ENCODE measurements at regions not wholly inside any gene's neighbourhood (a gene's known extent, or its start where the extent isn't known, plus 50 kb on each side); places are given as distances from the start of the nearest gene placed in this dataset.

DNA sequence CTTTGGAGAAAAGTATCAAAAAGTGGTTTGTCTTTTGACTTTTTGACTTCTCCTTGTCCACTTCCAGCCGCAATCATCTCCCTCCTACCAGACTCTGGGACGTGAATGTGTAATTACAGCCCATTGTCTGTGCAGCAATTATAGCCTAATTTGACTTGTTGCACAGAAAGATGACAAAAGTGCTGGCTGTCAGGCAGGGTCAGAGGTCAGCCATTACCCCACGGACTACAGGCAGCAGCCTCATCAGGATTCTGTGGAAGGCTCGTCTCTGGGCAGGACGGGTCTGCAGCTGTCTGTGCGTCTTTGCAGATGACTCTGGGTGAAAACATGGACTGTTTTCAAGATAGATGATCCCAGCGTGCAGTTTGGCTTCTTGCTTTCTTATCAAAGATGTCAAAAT lies 102.2 kb upstream of the EDNRB start:
- Histone ChIP-seq H4K91ac (ENCODE audit: low read depth, low read length, poor library complexity) (no peak overlapping the region), H2BK12ac (ENCODE audit: low read length) (no peak overlapping the region), H3K4me3 (ENCODE audit: low read length in 2 of 2) (no peak overlapping the region), H3K27me3 (ENCODE audit: control insufficient read depth in 3 of 3, insufficient read depth in 3 of 3, low read depth in 1 of 3, low read length in 3 of 3) (peaks cover 0 to 47% (median 0%) of the 10 kb centered on the region in 3 experiments), H3K23ac (ENCODE audit: low read depth, low read length, poor library complexity) (no peak overlapping the region), H4K8ac (ENCODE audit: low read depth, low read length) (no peak overlapping the region), H3K4ac (ENCODE audit: low read length) (no peak overlapping the region), H2AK5ac (ENCODE audit: low read depth, low read length) (no peak overlapping the region), H2BK120ac (ENCODE audit: low read depth, low read length) (no peak overlapping the region), H3K4me1 (ENCODE audit: control insufficient read depth in 2 of 2, insufficient read depth in 1 of 2, low read depth in 1 of 2, low read length in 2 of 2) (peaks cover 2 to 12% of the 10 kb centered on the region in 2 donors), H2AFZ (ENCODE audit: low read length) (no peak overlapping the region), H2BK15ac (ENCODE audit: low read length) (no peak overlapping the region), H3K9me3 (replicated peaks in 1 of 2; ENCODE audit: control insufficient read depth in 2 of 2, insufficient read depth in 1 of 2, low read depth in 1 of 2, low read length in 2 of 2) (peaks cover 0 to 29% of the 10 kb centered on the region in 2 donors), H3K79me1 (ENCODE audit: low read depth, low read length) (no peaks in the 10 kb centered on the region), H3K36me3 (replicated peaks in 1 of 2; ENCODE audit: control insufficient read depth in 2 of 2, insufficient read depth in 2 of 2, low read length in 2 of 2) (no peaks in the 10 kb centered on the region), H3K27ac (replicated peaks; ENCODE audit: low read length) (no peak overlapping the region), H3K4me2 (ENCODE audit: insufficient read depth, low read length, poor library complexity, severe bottlenecking) (peak overlapping the region; percentile 13), H3K9ac (ENCODE audit: low read depth, low read length, poor library complexity) (no peak overlapping the region), H3K14ac (ENCODE audit: low read length) (no peak overlapping the region), H2BK5ac (ENCODE audit: low read length) (no peak overlapping the region), H3K18ac (ENCODE audit: low read length) (no peak overlapping the region)
- peak; percentile 80 for DNase-seq (ENCODE audit: low spot score)
- WGBS, 2 donors (ENCODE audit: extremely low coverage in 2 of 2, insufficient read length in 2 of 2, insufficient replicate concordance in 1 of 2) = no CpG with 5 or more reads among the region's 7 CpGs

DNA sequence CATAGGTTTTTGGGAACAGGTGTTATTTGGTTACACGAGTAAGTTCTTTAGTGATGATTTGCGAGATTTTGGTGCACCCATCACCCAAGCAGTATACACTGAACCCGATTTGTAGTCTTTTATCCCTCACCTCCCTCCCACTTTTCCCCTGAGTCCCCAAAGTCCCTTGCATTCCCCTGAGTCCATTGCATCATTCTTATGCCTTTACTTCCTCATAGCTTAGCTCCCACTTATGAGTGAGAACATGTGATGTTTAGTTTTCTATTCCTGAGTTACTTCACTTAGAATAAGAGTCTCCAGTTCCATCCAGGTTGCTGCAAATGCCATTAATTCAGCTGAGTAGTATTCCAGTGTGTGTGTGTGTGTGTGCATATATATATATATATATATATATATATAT lies 97.2 kb upstream of the EDNRB start:
- no peak overlapping the region for H3K14ac ChIP-seq (ENCODE audit: low read length)
- no peak overlapping the region for H3K4me3 ChIP-seq (ENCODE audit: low read length in 2 of 2)
- no CpG with 5 or more reads among the region's 3 CpGs for WGBS, 2 donors (ENCODE audit: extremely low coverage in 2 of 2, insufficient read length in 2 of 2, insufficient replicate concordance in 1 of 2)
- H3K9ac ChIP-seq (ENCODE audit: low read depth, low read length, poor library complexity) = no peak overlapping the region
- no peak overlapping the region for H2AK5ac ChIP-seq (ENCODE audit: low read depth, low read length)
- H2AFZ ChIP-seq (ENCODE audit: low read length) = no peak overlapping the region
- no peak overlapping the region for H4K91ac ChIP-seq (ENCODE audit: low read depth, low read length, poor library complexity)
- H4K8ac ChIP-seq (ENCODE audit: low read depth, low read length) = no peak overlapping the region
- no peak overlapping the region for H3K23ac ChIP-seq (ENCODE audit: low read depth, low read length, poor library complexity)
- H3K4ac ChIP-seq (ENCODE audit: low read length) = no peak overlapping the region
- H2BK12ac ChIP-seq (ENCODE audit: low read length) = no peak overlapping the region
- peaks cover 0 to 34% of the 10 kb centered on the region in 2 donors for H3K9me3 ChIP-seq (replicated peaks in 1 of 2; ENCODE audit: control insufficient read depth in 2 of 2, insufficient read depth in 1 of 2, low read depth in 1 of 2, low read length in 2 of 2)
- H3K27ac ChIP-seq (replicated peaks; ENCODE audit: low read length) = no peak overlapping the region
- peaks cover 0 to 70% (median 0%) of the 10 kb centered on the region in 3 experiments for H3K27me3 ChIP-seq (ENCODE audit: control insufficient read depth in 3 of 3, insufficient read depth in 3 of 3, low read depth in 1 of 3, low read length in 3 of 3)
- H2BK120ac ChIP-seq (ENCODE audit: low read depth, low read length) = no peak overlapping the region
- H3K4me1 ChIP-seq (ENCODE audit: control insufficient read depth in 2 of 2, insufficient read depth in 1 of 2, low read depth in 1 of 2, low read length in 2 of 2) = no peaks in the 10 kb centered on the region
- no peaks in the 10 kb centered on the region for H3K36me3 ChIP-seq (replicated peaks in 1 of 2; ENCODE audit: control insufficient read depth in 2 of 2, insufficient read depth in 2 of 2, low read length in 2 of 2)
- H2BK15ac ChIP-seq (ENCODE audit: low read length) = no peak overlapping the region
- no peak overlapping the region for H3K18ac ChIP-seq (ENCODE audit: low read length)
- DNase-seq (ENCODE audit: low spot score) = no peak
- H3K79me1 ChIP-seq (ENCODE audit: low read depth, low read length) = no peaks in the 10 kb centered on the region
- H2BK5ac ChIP-seq (ENCODE audit: low read length) = no peak overlapping the region
- no peak overlapping the region for H3K4me2 ChIP-seq (ENCODE audit: insufficient read depth, low read length, poor library complexity, severe bottlenecking)

- H2AK5ac ChIP-seq (ENCODE audit: low read depth, low read length) = no peak overlapping the region
- H3K9ac ChIP-seq (ENCODE audit: low read depth, low read length, poor library complexity) = no peak overlapping the region
- no peak overlapping the region for H3K14ac ChIP-seq (ENCODE audit: low read length)
- H3K4me2 ChIP-seq (ENCODE audit: insufficient read depth, low read length, poor library complexity, severe bottlenecking) = no peak overlapping the region
- peaks cover 0 to 20% of the 10 kb centered on the region in 2 donors for H3K9me3 ChIP-seq (replicated peaks in 1 of 2; ENCODE audit: control insufficient read depth in 2 of 2, insufficient read depth in 1 of 2, low read depth in 1 of 2, low read length in 2 of 2)
- no peaks in the 10 kb centered on the region for H3K4me1 ChIP-seq (ENCODE audit: control insufficient read depth in 2 of 2, insufficient read depth in 1 of 2, low read depth in 1 of 2, low read length in 2 of 2)
- DNase-seq (ENCODE audit: low spot score) = no peak
- H3K23ac ChIP-seq (ENCODE audit: low read depth, low read length, poor library complexity) = no peak overlapping the region
- no peak overlapping the region for H3K4me3 ChIP-seq (ENCODE audit: low read length in 2 of 2)
- no peaks in the 10 kb centered on the region for H3K79me1 ChIP-seq (ENCODE audit: low read depth, low read length)
- no peak overlapping the region for H3K4ac ChIP-seq (ENCODE audit: low read length)
- no peak overlapping the region for H3K27ac ChIP-seq (replicated peaks; ENCODE audit: low read length)
- H2BK120ac ChIP-seq (ENCODE audit: low read depth, low read length) = no peak overlapping the region
- no peak overlapping the region for H4K91ac ChIP-seq (ENCODE audit: low read depth, low read length, poor library complexity)
- H4K8ac ChIP-seq (ENCODE audit: low read depth, low read length) = no peak overlapping the region
- no peaks in the 10 kb centered on the region for H3K36me3 ChIP-seq (replicated peaks in 1 of 2; ENCODE audit: control insufficient read depth in 2 of 2, insufficient read depth in 2 of 2, low read length in 2 of 2)
- peaks cover 0 to 58% (median 0%) of the 10 kb centered on the region in 3 experiments for H3K27me3 ChIP-seq (ENCODE audit: control insufficient read depth in 3 of 3, insufficient read depth in 3 of 3, low read depth in 1 of 3, low read length in 3 of 3)
- H2BK5ac ChIP-seq (ENCODE audit: low read length) = no peak overlapping the region
- no peak overlapping the region for H3K18ac ChIP-seq (ENCODE audit: low read length)
- H2BK12ac ChIP-seq (ENCODE audit: low read length) = no peak overlapping the region
- H2AFZ ChIP-seq (ENCODE audit: low read length) = no peak overlapping the region
- H2BK15ac ChIP-seq (ENCODE audit: low read length) = no peak overlapping the region
- WGBS, 2 donors (ENCODE audit: extremely low coverage in 2 of 2, insufficient read length in 2 of 2, insufficient replicate concordance in 1 of 2) = no CpG with 5 or more reads among the region's 2 CpGs
Observed at GRCh38 chr13:78012046-78012445, 93.4 kb upstream of the EDNRB start.

DNA sequence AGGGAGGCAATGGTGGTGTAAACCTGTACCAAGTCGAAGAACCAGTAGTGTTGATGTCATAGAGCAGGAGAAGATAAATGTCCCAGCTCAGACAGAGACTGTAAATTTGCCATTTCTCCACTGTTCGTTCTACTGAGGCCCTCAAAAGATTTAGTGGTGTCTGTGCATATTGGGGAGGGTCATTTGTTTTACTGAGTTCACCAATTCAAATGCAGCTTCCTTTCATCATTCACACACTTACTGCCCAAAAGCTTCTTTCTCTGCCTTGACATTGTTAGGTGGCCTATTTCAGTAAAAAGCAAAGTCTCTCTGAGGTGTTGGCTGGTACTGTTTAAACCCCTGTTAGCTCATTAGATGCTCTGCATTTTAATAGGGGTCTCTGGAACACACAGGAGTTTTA lies 86.2 kb upstream of the EDNRB start:
- no peak overlapping the region for H3K4me3 ChIP-seq (ENCODE audit: low read length in 2 of 2)
- no peak overlapping the region for H4K91ac ChIP-seq (ENCODE audit: low read depth, low read length, poor library complexity)
- DNase-seq (ENCODE audit: low spot score) = no peak
- H3K27ac ChIP-seq (replicated peaks; ENCODE audit: low read length) = no peak overlapping the region
- no peak overlapping the region for H2BK15ac ChIP-seq (ENCODE audit: low read length)
- no CpG with 5 or more reads among the region's 2 CpGs for WGBS, 2 donors (ENCODE audit: extremely low coverage in 2 of 2, insufficient read length in 2 of 2, insufficient replicate concordance in 1 of 2)
- no peak overlapping the region for H3K9ac ChIP-seq (ENCODE audit: low read depth, low read length, poor library complexity)
- H3K23ac ChIP-seq (ENCODE audit: low read depth, low read length, poor library complexity) = no peak overlapping the region
- no peak overlapping the region for H2AK5ac ChIP-seq (ENCODE audit: low read depth, low read length)
- no peak overlapping the region for H3K14ac ChIP-seq (ENCODE audit: low read length)
- no peak overlapping the region for H2BK12ac ChIP-seq (ENCODE audit: low read length)
- H3K79me1 ChIP-seq (ENCODE audit: low read depth, low read length) = no peaks in the 10 kb centered on the region
- no peak overlapping the region for H2BK120ac ChIP-seq (ENCODE audit: low read depth, low read length)
- H3K4me1 ChIP-seq (ENCODE audit: control insufficient read depth in 2 of 2, insufficient read depth in 1 of 2, low read depth in 1 of 2, low read length in 2 of 2) = no peaks in the 10 kb centered on the region
- H3K4ac ChIP-seq (ENCODE audit: low read length) = no peak overlapping the region
- no peak overlapping the region for H2AFZ ChIP-seq (ENCODE audit: low read length)
- no peak overlapping the region for H4K8ac ChIP-seq (ENCODE audit: low read depth, low read length)
- H3K36me3 ChIP-seq (replicated peaks in 1 of 2; ENCODE audit: control insufficient read depth in 2 of 2, insufficient read depth in 2 of 2, low read length in 2 of 2) = no peaks in the 10 kb centered on the region
- H2BK5ac ChIP-seq (ENCODE audit: low read length) = no peak overlapping the region
- no peak overlapping the region for H3K18ac ChIP-seq (ENCODE audit: low read length)
- no peak overlapping the region for H3K4me2 ChIP-seq (ENCODE audit: insufficient read depth, low read length, poor library complexity, severe bottlenecking)
- H3K27me3 ChIP-seq (ENCODE audit: control insufficient read depth in 3 of 3, insufficient read depth in 3 of 3, low read depth in 1 of 3, low read length in 3 of 3) = peaks cover 0 to 10% (median 0%) of the 10 kb centered on the region in 3 experiments
- H3K9me3 ChIP-seq (replicated peaks in 1 of 2; ENCODE audit: control insufficient read depth in 2 of 2, insufficient read depth in 1 of 2, low read depth in 1 of 2, low read length in 2 of 2) = peaks cover 0 to 10% of the 10 kb centered on the region in 2 donors
